ENCODE measurements at regions not wholly inside any gene's neighbourhood (a gene's known extent, or its start where the extent isn't known, plus 50 kb on each side); places are given as distances from the start of the nearest gene placed in this dataset.
A peak's percentile ranks its signal among the peaks of the same experiment; 100 is the strongest.
"Not testable (repeated sequence)": the region's sequence is repeated elsewhere in the genome, so short reads cannot be mapped to it uniquely, and the experiment has no call there.

GRCh38 chr6:67475700-67476099 is 1159.4 kb upstream of the ADGRB3 start:
- DNase-seq, result no peak

- DNase-seq, result no peak
Observed at GRCh38 chr6:67467341-67467740, 1167.7 kb upstream of the ADGRB3 start.

- not testable (repeated sequence) for DNase-seq
Observed at GRCh38 chr6:67462725-67463124, 1172.4 kb upstream of the ADGRB3 start.

GRCh38 chr6:67459556-67459955 is 1175.5 kb upstream of the ADGRB3 start:
- no peak for DNase-seq

- DNase-seq, result no peak
Observed at GRCh38 chr6:67458265-67458664, 1176.8 kb upstream of the ADGRB3 start.

- no peak for DNase-seq
Observed at GRCh38 chr6:67451874-67452273, 1183.2 kb upstream of the ADGRB3 start.

- DNase-seq, result no peak
Observed at GRCh38 chr6:67450641-67451040, 1184.4 kb upstream of the ADGRB3 start.

- DNase-seq, result no peak
Observed at GRCh38 chr6:67449602-67450001, 1185.5 kb upstream of the ADGRB3 start.

- peak in 1 of 5 donors; percentile 0 for DNase-seq
Observed at GRCh38 chr6:67433124-67433523, 1202.0 kb upstream of the ADGRB3 start.

GRCh38 chr6:67431076-67431475 is 1204.0 kb upstream of the ADGRB3 start:
- no peak for DNase-seq

GRCh38 chr6:67426686-67427085 is 1208.4 kb upstream of the ADGRB3 start:
- DNase-seq, result not testable (repeated sequence)

- DNase-seq, result no peak
Observed at GRCh38 chr6:67412035-67412434, 1223.0 kb upstream of the ADGRB3 start.

- no peak for DNase-seq
Observed at GRCh38 chr6:67411036-67411435, 1224.0 kb upstream of the ADGRB3 start.

GRCh38 chr6:67394254-67394653 is 1240.8 kb upstream of the ADGRB3 start:
- DNase-seq, result no peak

- no peak for DNase-seq
Observed at GRCh38 chr6:67393356-67393755, 1241.7 kb upstream of the ADGRB3 start.

- no peak for DNase-seq
Observed at GRCh38 chr6:67391955-67392354, 1243.1 kb upstream of the ADGRB3 start.

GRCh38 chr6:67369679-67370078 is 1265.4 kb upstream of the ADGRB3 start:
- DNase-seq, result no peak

- no peak for DNase-seq
Observed at GRCh38 chr6:67362976-67363375, 1272.1 kb upstream of the ADGRB3 start.

GRCh38 chr6:67361264-67361663 is 1273.8 kb upstream of the ADGRB3 start:
- DNase-seq, result no peak

GRCh38 chr6:67358241-67358640 is 1276.8 kb upstream of the ADGRB3 start:
- no peak for DNase-seq

- no peak for DNase-seq
Observed at GRCh38 chr6:67353861-67354260, 1281.2 kb upstream of the ADGRB3 start.

GRCh38 chr6:67352717-67353116 is 1282.4 kb upstream of the ADGRB3 start:
- DNase-seq, result no peak

- DNase-seq, result no peak
Observed at GRCh38 chr6:67350729-67351128, 1284.4 kb upstream of the ADGRB3 start.

- DNase-seq, result no peak
Observed at GRCh38 chr6:67345946-67346345, 1289.1 kb upstream of the ADGRB3 start.

- no peak for DNase-seq
Observed at GRCh38 chr6:67336014-67336413, 1299.1 kb upstream of the ADGRB3 start.

GRCh38 chr6:67331304-67331703 is 1303.8 kb upstream of the ADGRB3 start:
- no peak for DNase-seq

Data from T-helper 1 cell (primary cell).